RKO (cell line): ENCODE measurements at regions not wholly inside any gene's neighbourhood (a gene's known extent, or its start where the extent isn't known, plus 50 kb on each side); places are given as distances from the start of the nearest gene placed in this dataset.

Experiments used
- DNase-seq: peaks from one replicate; pipeline ENCODE4 v3.0.0-alpha.2; 2016; ENCODE audit warnings: low spot score

GRCh38 chr3:28646435-28646834, 297.8 kb upstream of the AZI2 start:
- no peak for DNase-seq

GRCh38 chr3:28649266-28649665, 300.6 kb upstream of the AZI2 start:
- DNase-seq, result no peak

GRCh38 chr3:28651159-28651558, 302.5 kb upstream of the AZI2 start:
- DNase-seq, result no peak

GRCh38 chr3:28664123-28664522, 315.5 kb upstream of the AZI2 start:
- DNase-seq, result no peak

GRCh38 chr3:28667646-28668621, 319.3 kb upstream of the AZI2 start:
- peak; percentile 66 for DNase-seq

GRCh38 chr3:28669870-28670269, 321.2 kb upstream of the AZI2 start:
- DNase-seq, result no peak

GRCh38 chr3:28672406-28672805, 323.8 kb upstream of the AZI2 start:
- DNase-seq, result no peak

GRCh38 chr3:28673446-28673845, 324.8 kb upstream of the AZI2 start:
- no peak for DNase-seq

GRCh38 chr3:28674212-28674611, 325.6 kb upstream of the AZI2 start:
- no peak for DNase-seq

- no peak for DNase-seq
Observed at GRCh38 chr3:28677581-28677980, 329.0 kb upstream of the AZI2 start.

GRCh38 chr3:28678086-28678485, 329.5 kb upstream of the AZI2 start:
- no peak for DNase-seq

GRCh38 chr3:28680050-28680449, 331.4 kb upstream of the AZI2 start:
- no peak for DNase-seq

- DNase-seq, result no peak
Observed at GRCh38 chr3:28682121-28682520, 333.5 kb upstream of the AZI2 start.

GRCh38 chr3:28690176-28690575, 341.6 kb upstream of the AZI2 start:
- no peak for DNase-seq

- DNase-seq, result no peak
Observed at GRCh38 chr3:28698706-28699105, 350.1 kb upstream of the AZI2 start.

- no peak for DNase-seq
Observed at GRCh38 chr3:28699283-28699682, 350.7 kb upstream of the AZI2 start.

- no peak for DNase-seq
Observed at GRCh38 chr3:28700728-28701127, 352.1 kb upstream of the AZI2 start.

- DNase-seq, result no peak
Observed at GRCh38 chr3:28703843-28704242, 355.2 kb upstream of the AZI2 start.

GRCh38 chr3:28711293-28711692, 362.7 kb upstream of the AZI2 start:
- no peak for DNase-seq

- no peak for DNase-seq
Observed at GRCh38 chr3:28716939-28717338, 368.3 kb upstream of the AZI2 start.

GRCh38 chr3:28718074-28718849, 369.6 kb upstream of the AZI2 start:
- DNase-seq, result no peak

- peak; percentile 72 for DNase-seq
Observed at GRCh38 chr3:28726840-28727239, 378.2 kb upstream of the AZI2 start.

- DNase-seq, result no peak
Observed at GRCh38 chr3:28727307-28727706, 378.7 kb upstream of the AZI2 start.
